ENCODE measurements at regions not wholly inside any gene's neighbourhood (a gene's known extent, or its start where the extent isn't known, plus 50 kb on each side); places are given as distances from the start of the nearest gene placed in this dataset.

DNA sequence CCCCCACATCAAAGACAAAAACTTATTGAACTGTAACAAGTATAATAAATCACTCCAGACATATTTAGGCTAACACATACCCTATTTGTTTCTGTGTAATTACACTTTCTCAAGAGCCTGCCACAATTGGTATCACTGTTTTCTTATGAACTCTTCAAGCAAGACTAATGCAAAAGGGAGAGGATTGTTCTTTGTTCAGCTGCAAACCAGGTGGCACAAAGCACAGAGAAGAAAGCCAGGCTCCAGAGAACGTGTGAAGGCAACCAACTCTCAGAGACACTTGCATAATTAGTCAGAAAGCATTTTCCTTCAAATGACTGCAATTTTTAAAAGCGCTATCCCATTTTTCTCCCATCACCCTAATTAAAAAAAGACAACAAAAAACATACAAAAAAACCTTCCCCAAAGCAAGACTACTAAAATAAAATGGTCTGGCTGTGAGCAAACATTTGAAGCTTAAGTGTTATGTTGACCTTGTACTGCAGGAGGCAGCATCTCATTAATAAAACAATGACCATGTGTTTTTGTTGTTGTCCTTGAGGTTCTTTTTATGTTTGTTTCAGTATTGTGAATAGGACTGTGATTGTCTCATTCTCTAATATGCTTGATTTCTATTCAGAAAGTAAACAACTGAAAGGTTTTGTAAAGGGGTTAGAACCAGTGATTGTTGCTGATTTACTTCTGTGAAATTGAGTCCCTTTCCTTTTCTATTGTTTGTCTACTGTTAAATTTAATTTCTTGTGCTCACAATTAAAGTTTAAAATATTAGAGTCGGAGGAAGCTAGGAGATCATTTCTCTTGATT is 452.7 kb upstream of the PDE3A start:
- TF ChIP-seq, protein P1, sequence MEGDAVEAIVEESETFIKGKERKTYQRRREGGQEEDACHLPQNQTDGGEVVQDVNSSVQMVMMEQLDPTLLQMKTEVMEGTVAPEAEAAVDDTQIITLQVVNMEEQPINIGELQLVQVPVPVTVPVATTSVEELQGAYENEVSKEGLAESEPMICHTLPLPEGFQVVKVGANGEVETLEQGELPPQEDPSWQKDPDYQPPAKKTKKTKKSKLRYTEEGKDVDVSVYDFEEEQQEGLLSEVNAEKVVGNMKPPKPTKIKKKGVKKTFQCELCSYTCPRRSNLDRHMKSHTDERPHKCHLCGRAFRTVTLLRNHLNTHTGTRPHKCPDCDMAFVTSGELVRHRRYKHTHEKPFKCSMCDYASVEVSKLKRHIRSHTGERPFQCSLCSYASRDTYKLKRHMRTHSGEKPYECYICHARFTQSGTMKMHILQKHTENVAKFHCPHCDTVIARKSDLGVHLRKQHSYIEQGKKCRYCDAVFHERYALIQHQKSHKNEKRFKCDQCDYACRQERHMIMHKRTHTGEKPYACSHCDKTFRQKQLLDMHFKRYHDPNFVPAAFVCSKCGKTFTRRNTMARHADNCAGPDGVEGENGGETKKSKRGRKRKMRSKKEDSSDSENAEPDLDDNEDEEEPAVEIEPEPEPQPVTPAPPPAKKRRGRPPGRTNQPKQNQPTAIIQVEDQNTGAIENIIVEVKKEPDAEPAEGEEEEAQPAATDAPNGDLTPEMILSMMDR (conservative IDR thresholded peaks at IDR 0.05 in 1 of 2, IDR thresholded peaks at IDR 0.05 in 1 of 2; ENCODE audit: low read depth in 1 of 2, low read length in 2 of 2): peak; percentile 52 to 62
- TF ChIP-seq EZH2 (IDR thresholded peaks at IDR 0.05; ENCODE audit: low read length, missing control alignments): no peak

Measured in fibroblast of lung (primary cell).